ENCODE measurements at regions not wholly inside any gene's neighbourhood (a gene's known extent, or its start where the extent isn't known, plus 50 kb on each side); places are given as distances from the start of the nearest gene placed in this dataset.

- Mint-ChIP-seq H3K27me3 (no peaks in the 10 kb centered on the region), H3K4me3 (no peak overlapping the region), H3K4me1 (ENCODE audit: low read depth in 2 of 2) (no peaks in the 10 kb centered on the region), H3K9me3 (peaks cover 22% of the 10 kb centered on the region), H3K36me3 (no peaks in the 10 kb centered on the region), H3K27ac (no peak overlapping the region)
- ATAC-seq (no peak), DNase-seq (ENCODE audit: low spot score) (no peak)
These were observed 249.8 kb upstream of the PRDM9 start for GRCh38 chr5:23257656-23258055.

DNA sequence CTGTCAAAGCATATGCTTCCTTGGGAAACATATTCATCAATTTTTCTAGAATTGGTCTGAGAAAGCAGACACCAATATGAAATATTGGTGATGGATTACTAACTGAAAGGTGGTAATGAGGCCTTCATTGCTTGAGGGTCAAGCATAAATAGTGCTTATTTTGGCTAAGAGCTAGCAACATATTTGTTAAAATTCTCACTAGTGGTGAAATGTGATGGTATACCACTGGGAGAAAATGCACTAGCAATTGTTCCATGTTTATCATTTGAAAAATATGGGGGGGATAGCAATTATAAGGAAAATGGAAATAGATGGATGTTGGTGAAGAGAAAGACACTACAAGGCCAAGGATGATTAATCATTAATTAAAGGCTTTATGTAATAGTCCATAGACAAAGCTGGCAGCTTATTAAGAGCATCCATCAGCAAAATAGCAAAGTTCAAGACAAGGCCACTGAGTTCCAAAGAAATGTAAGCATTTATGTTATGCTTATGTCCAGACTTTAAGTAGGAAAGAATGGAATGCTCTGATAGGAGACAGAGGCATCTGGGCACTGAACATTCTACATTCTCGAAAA lies 253.7 kb upstream of the PRDM9 start:
- Mint-ChIP-seq H3K4me3 (no peak overlapping the region), H3K4me1 (ENCODE audit: low read depth in 2 of 2) (no peaks in the 10 kb centered on the region), H3K27ac (no peak overlapping the region), H3K9me3 (peaks cover 18% of the 10 kb centered on the region), H3K27me3 (no peaks in the 10 kb centered on the region), H3K36me3 (peaks cover 6% of the 10 kb centered on the region)
- ATAC-seq = no peak
- no peak for DNase-seq (ENCODE audit: low spot score)

DNA sequence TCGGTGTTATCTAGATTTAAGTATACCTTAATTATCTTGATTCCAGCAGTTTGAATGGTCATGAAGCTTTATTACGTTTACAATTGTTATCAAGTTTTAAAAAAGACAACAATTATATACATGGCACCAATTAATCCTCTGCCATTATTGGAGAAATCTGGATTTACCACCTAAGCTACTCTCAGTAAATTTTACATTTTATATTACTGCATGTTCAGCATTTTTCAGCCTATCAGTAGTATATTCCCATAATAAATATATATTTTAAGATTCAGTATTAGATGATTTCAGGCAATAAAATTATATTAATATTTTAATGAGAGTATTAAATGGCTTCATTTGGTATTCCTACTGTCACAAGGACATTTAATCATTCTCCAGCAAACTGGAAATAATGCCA lies 264.5 kb upstream of the PRDM9 start:
- H3K27ac Mint-ChIP-seq = no peak overlapping the region
- H3K4me1 Mint-ChIP-seq (ENCODE audit: low read depth in 2 of 2) = no peaks in the 10 kb centered on the region
- DNase-seq (ENCODE audit: low spot score) (no peak), ATAC-seq (no peak)
- H3K36me3 Mint-ChIP-seq = peaks cover 11% of the 10 kb centered on the region
- peaks cover 18% of the 10 kb centered on the region for H3K9me3 Mint-ChIP-seq
- H3K27me3 Mint-ChIP-seq = no peaks in the 10 kb centered on the region
- no peak overlapping the region for H3K4me3 Mint-ChIP-seq

DNA sequence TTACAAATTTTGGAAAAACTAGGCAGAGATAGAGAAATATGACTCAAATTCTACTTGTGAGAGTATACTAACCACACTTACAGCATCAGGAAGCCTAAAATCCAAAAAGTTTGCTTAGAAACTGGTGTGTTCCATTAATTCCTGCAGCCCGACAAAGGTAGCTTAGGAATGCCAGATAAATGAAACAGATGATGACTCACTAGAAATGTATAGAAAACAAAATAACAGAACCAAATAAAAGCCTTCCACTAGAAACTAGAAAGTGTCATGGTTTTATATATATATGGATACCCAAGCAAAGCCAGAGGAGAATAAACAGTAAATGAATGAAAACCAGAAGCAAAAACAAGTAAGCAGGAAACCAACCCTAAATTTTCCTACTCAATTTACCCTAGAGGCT lies 272.2 kb upstream of the PRDM9 start:
- ATAC-seq (no peak), DNase-seq (ENCODE audit: low spot score) (no peak)
- no peaks in the 10 kb centered on the region for H3K27me3 Mint-ChIP-seq
- H3K36me3 Mint-ChIP-seq = peaks cover 5% of the 10 kb centered on the region
- H3K27ac Mint-ChIP-seq = no peak overlapping the region
- H3K4me1 Mint-ChIP-seq (ENCODE audit: low read depth in 2 of 2) = no peaks in the 10 kb centered on the region
- H3K4me3 Mint-ChIP-seq = no peak overlapping the region
- H3K9me3 Mint-ChIP-seq = peaks cover 14% of the 10 kb centered on the region

DNA sequence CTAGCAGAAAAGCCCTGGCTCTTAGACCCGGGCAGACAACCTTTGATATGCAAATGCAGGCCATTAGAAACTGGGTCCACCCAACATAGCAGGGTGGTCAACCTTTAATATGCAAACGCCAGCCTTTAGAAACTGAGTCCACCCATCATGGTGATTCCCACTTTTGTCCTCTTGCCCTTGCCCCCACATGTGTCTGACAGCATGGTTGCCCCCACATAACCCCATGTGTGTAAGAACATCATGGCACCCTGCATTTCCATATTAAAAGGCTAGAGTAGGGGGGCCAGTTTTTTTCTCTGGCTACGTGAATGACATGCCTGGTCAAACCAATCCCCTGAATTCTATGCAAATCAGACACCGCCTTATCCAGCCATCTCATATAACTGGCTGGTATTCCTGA lies 273.2 kb upstream of the PRDM9 start:
- no peak for ATAC-seq
- peaks cover 5% of the 10 kb centered on the region for H3K36me3 Mint-ChIP-seq
- no peak overlapping the region for H3K27ac Mint-ChIP-seq
- DNase-seq (ENCODE audit: low spot score) = no peak
- H3K4me1 Mint-ChIP-seq (ENCODE audit: low read depth in 2 of 2) = no peaks in the 10 kb centered on the region
- H3K27me3 Mint-ChIP-seq = no peaks in the 10 kb centered on the region
- H3K9me3 Mint-ChIP-seq = peaks cover 14% of the 10 kb centered on the region
- H3K4me3 Mint-ChIP-seq = no peak overlapping the region

GRCh38 chr5:23223846-23224245 lies 283.6 kb upstream of the PRDM9 start:
- peaks cover 22% of the 10 kb centered on the region for H3K9me3 Mint-ChIP-seq
- no peaks in the 10 kb centered on the region for H3K27me3 Mint-ChIP-seq
- ATAC-seq = no peak
- no peak overlapping the region for H3K4me3 Mint-ChIP-seq
- no peak for DNase-seq (ENCODE audit: low spot score)
- H3K36me3 Mint-ChIP-seq = peaks cover 14% of the 10 kb centered on the region
- no peak overlapping the region for H3K27ac Mint-ChIP-seq
- H3K4me1 Mint-ChIP-seq (ENCODE audit: low read depth in 2 of 2) = no peaks in the 10 kb centered on the region

DNA sequence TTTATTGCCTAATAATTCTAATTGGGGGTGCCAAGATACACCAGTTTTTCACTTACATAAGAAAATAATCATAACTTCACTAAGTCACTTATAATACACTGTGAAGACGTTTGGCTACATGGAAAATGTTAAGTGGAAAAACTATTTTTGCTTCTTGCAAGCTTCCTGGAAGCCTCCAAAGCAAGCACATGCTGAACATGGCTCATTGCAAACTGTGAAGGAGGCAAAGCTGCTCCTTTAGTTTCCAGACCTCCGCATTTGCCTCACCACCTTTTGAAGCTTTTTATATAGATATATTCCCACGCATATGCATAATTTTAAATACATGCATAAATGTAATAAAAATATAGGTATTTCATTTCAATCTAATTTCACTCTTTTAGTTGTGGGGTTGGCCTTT lies 285.6 kb upstream of the PRDM9 start:
- Mint-ChIP-seq H3K27ac (no peak overlapping the region), H3K4me1 (ENCODE audit: low read depth in 2 of 2) (no peaks in the 10 kb centered on the region)
- no peak for DNase-seq (ENCODE audit: low spot score)

GRCh38 chr5:23217159-23217558 lies 290.2 kb upstream of the PRDM9 start:
- ATAC-seq = no peak
- peaks cover 17% of the 10 kb centered on the region for H3K36me3 Mint-ChIP-seq
- no peak for DNase-seq (ENCODE audit: low spot score)
- no peaks in the 10 kb centered on the region for H3K27me3 Mint-ChIP-seq
- no peak overlapping the region for H3K27ac Mint-ChIP-seq
- H3K9me3 Mint-ChIP-seq = peaks cover 11% of the 10 kb centered on the region
- H3K4me1 Mint-ChIP-seq (ENCODE audit: low read depth in 2 of 2) = no peaks in the 10 kb centered on the region
- H3K4me3 Mint-ChIP-seq = no peak overlapping the region

More for the DNA sequence above, 285.6 kb upstream of the PRDM9 start:
- H3K4me3 Mint-ChIP-seq = no peak overlapping the region
- no peak for ATAC-seq
- H3K27me3 Mint-ChIP-seq = no peaks in the 10 kb centered on the region
- H3K9me3 Mint-ChIP-seq = peaks cover 25% of the 10 kb centered on the region
- peaks cover 14% of the 10 kb centered on the region for H3K36me3 Mint-ChIP-seq

DNA sequence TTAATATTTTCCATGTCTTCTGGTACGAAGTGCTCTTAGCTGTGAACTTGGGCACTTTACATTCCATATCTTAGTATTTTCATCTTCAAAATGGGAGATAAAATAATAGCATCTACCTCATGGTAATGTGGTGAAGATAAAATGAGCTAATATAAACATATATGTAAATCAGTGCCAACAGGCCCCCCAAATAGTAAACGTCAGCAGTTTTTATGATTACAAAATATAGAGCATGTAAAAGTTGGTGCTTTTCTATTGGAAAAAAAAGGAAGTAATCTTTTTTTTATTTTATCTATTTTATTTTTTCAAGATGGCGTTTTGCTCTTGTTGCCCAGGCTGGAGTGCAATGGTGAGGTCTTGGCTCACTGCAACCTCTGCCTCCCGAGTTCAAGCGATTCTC lies 291.1 kb upstream of the PRDM9 start:
- H3K36me3 Mint-ChIP-seq = peaks cover 17% of the 10 kb centered on the region
- H3K4me3 Mint-ChIP-seq = no peak overlapping the region
- H3K4me1 Mint-ChIP-seq (ENCODE audit: low read depth in 2 of 2) = no peaks in the 10 kb centered on the region
- ATAC-seq (no peak), DNase-seq (ENCODE audit: low spot score) (no peak)
- H3K27me3 Mint-ChIP-seq = no peaks in the 10 kb centered on the region
- H3K9me3 Mint-ChIP-seq = peaks cover 9% of the 10 kb centered on the region
- H3K27ac Mint-ChIP-seq = no peak overlapping the region

DNA sequence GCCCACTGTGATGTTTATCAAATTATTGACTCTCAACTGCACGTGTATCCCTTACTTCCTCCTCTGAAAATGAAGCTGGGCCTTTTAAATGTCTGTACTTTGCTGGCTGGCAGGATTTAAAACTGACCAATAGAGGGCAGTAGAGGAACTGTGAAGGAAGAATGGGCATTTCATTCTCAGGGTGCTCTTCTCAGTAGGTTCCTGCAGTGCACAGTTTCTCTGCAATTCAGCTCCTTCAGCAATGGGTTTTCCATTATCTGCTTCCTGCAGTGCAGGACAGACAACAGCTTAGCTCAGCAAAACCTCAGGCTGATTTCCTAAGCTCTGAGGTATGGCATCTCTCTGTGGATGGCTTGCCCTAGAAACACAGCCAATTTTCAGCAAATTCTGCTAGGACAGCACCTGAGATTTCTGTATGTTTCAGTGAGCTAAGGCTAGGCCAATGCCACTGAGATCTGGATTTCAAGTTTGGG lies 298.4 kb upstream of the PRDM9 start:
- no peak for ATAC-seq
- Mint-ChIP-seq H3K27me3 (no peaks in the 10 kb centered on the region), H3K4me3 (no peak overlapping the region), H3K9me3 (peaks cover 14% of the 10 kb centered on the region), H3K36me3 (peaks cover 8% of the 10 kb centered on the region), H3K27ac (no peak overlapping the region), H3K4me1 (ENCODE audit: low read depth in 2 of 2) (no peaks in the 10 kb centered on the region)
- no peak for DNase-seq (ENCODE audit: low spot score)

DNA sequence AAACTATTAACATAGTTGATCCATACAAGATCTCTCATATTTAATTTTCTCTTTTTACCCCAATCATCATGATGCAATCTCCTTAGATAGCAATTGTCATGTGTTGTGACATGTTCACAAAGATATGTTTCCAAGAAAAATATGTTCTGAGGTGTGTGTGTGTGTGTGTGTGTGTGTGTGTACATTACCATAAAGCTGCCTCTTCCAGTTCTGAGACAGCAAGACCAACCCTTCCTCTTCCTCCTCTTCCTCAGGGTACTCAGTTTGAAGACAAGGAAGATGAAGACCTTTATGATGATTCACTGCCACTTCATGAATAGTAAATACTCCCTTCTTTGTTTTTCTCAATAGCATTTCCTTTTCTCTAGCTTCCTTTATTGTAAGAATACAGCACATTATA lies 303.3 kb upstream of the PRDM9 start:
- H3K27ac Mint-ChIP-seq = no peak overlapping the region
- no peak for ATAC-seq
- H3K4me3 Mint-ChIP-seq = no peak overlapping the region
- H3K4me1 Mint-ChIP-seq (ENCODE audit: low read depth in 2 of 2) = no peaks in the 10 kb centered on the region
- DNase-seq (ENCODE audit: low spot score) = no peak
- peaks cover 3% of the 10 kb centered on the region for H3K9me3 Mint-ChIP-seq
- H3K36me3 Mint-ChIP-seq = peaks cover 7% of the 10 kb centered on the region
- H3K27me3 Mint-ChIP-seq = no peaks in the 10 kb centered on the region

DNA sequence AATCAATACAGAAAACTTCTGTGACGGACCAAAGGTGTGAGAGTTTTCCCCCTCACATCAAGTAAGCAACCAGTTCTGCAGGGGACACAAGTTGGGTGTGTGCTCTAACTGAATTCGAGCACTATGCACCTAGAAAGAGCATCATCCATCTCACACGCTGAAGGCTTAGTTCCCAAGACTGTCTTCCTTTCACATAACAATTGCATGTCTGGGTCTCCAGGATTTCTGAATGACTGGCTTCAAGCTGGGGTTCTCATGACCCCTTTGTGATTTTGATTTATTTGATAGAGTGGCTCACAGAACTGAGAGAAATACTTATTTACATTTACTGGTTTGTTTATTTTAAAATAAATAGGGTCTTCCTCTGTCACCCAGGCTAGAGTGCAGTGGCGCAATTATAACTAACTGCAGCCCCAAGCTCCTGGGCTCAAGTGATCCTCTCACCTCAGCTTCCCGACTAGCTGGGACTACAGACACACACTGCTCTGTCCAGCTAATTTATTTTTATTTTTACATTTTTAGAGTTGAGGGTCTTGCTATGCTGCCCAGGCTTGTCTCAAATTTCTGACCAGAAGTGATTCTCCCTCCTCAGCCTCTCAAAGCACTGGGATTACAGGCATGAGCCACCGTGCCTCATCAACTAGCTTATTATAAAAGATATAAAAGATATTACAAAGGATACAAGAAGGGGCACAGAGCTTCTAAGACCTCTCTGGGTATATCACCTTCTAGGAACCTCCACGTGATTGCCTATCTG lies 316.7 kb upstream of the CDH12 start:
- Mint-ChIP-seq H3K27me3 (no peaks in the 10 kb centered on the region), H3K9me3 (peaks cover 17% of the 10 kb centered on the region), H3K27ac (no peak overlapping the region), H3K36me3 (no peaks in the 10 kb centered on the region), H3K4me3 (no peak overlapping the region), H3K4me1 (ENCODE audit: low read depth in 2 of 2) (no peaks in the 10 kb centered on the region)
- ATAC-seq (no peak), DNase-seq (ENCODE audit: low spot score) (no peak)

GRCh38 chr5:23164971-23165370 lies 311.8 kb upstream of the CDH12 start:
- H3K4me3 Mint-ChIP-seq = no peak overlapping the region
- ATAC-seq (no peak), DNase-seq (ENCODE audit: low spot score) (no peak)
- H3K27ac Mint-ChIP-seq = no peak overlapping the region
- H3K9me3 Mint-ChIP-seq = peaks cover 11% of the 10 kb centered on the region
- H3K4me1 Mint-ChIP-seq (ENCODE audit: low read depth in 2 of 2) = no peaks in the 10 kb centered on the region
- no peaks in the 10 kb centered on the region for H3K27me3 Mint-ChIP-seq
- H3K36me3 Mint-ChIP-seq = no peaks in the 10 kb centered on the region

DNA sequence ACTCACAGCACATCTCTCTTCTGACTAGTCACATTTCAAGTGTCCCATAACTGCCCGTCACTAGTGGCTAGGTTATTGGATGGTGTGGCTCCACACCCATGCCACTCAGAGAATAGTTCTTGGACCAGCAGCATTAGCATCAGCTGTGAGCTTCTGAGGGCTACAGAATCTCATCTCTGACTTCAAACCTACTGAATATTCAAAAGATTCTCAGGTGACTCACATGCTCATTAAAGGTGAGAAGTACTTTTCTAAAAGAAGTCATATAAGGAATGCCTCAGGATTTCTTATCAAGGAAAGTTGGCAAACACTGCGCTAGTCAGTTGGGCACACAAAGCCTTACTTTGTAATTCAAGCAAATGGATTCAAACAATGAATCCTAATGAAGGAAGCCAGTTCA lies 305.0 kb upstream of the CDH12 start:
- Mint-ChIP-seq H3K4me1 (ENCODE audit: low read depth in 2 of 2) (no peaks in the 10 kb centered on the region), H3K9me3 (peaks cover 10% of the 10 kb centered on the region)

GRCh38 chr5:23157716-23158115 lies 304.6 kb upstream of the CDH12 start:
- ATAC-seq (no peak), DNase-seq (ENCODE audit: low spot score) (no peak)
- no peaks in the 10 kb centered on the region for H3K27me3 Mint-ChIP-seq
- H3K27ac Mint-ChIP-seq = no peak overlapping the region
- no peak overlapping the region for H3K4me3 Mint-ChIP-seq
- H3K9me3 Mint-ChIP-seq = peaks cover 6% of the 10 kb centered on the region
- no peaks in the 10 kb centered on the region for H3K4me1 Mint-ChIP-seq (ENCODE audit: low read depth in 2 of 2)
- H3K36me3 Mint-ChIP-seq = no peaks in the 10 kb centered on the region

More for the DNA sequence above, 305.0 kb upstream of the CDH12 start:
- H3K27ac Mint-ChIP-seq = no peak overlapping the region
- DNase-seq (ENCODE audit: low spot score) (no peak), ATAC-seq (no peak)
- H3K27me3 Mint-ChIP-seq = no peaks in the 10 kb centered on the region
- H3K4me3 Mint-ChIP-seq = no peak overlapping the region
- H3K36me3 Mint-ChIP-seq = no peaks in the 10 kb centered on the region

Data from natural killer cell treated with Interleukin-12 subunit alpha and Interleukin-12 subunit beta and Interleukin-15 and Interleukin-18, amount 100 ng/mL, for 72 hours (primary cell).